Urinary bladder (tissue), 3 donors: ENCODE measurements at regions not wholly inside any gene's neighbourhood (a gene's known extent, or its start where the extent isn't known, plus 50 kb on each side); places are given as distances from the start of the nearest gene placed in this dataset.
"Not testable (repeated sequence)": the region's sequence is repeated elsewhere in the genome, so short reads cannot be mapped to it uniquely, and the experiment has no call there.

ENCODE experiments used
- DNase-seq: peaks from one replicate; pipeline ENCODE4 v3.0.0-alpha.2; 2015; ENCODE audit errors: extremely low spot score
- H3K27ac ChIP-seq: one replicate; pipeline ENCODE4 v1.5.1; 2013; ENCODE audit warnings: low read depth, mild to moderate bottlenecking, moderate library complexity
- H3K36me3 ChIP-seq: one replicate; pipeline ENCODE4 v1.6.1; 2013; ENCODE audit warnings: mild to moderate bottlenecking, moderate library complexity; ENCODE audit not compliant: insufficient read depth
- H3K4me1 ChIP-seq: one replicate; pipeline ENCODE4 v1.6.1; 2013; ENCODE audit warnings: mild to moderate bottlenecking, moderate library complexity; ENCODE audit not compliant: insufficient read depth
- H3K4me3 ChIP-seq: one replicate; pipeline ENCODE4 v1.5.1; 2013; ENCODE audit warnings: low read depth, low read length
- WGBS: extraction: QIAGEN DNeasy Blood & Tissue Kit; methylation state at CpG from one replicate; pipeline ENCODE4 v1.1.7; 2013; 5-methylcytosine and 5-hydroxymethylcytosine counted together
- donor health status: healthy with polysubstance abuse.
- donor health status: healthy.

GRCh38 chr4:164039482-164039881 is 545.0 kb downstream of the TMA16 start:
- no peak overlapping the region for H3K4me3 ChIP-seq
- WGBS: 48% methylated on average over 1 of the region's 1 CpG
- H3K27ac ChIP-seq: no peak overlapping the region
- no peaks in the 10 kb centered on the region for H3K4me1 ChIP-seq
- DNase-seq: no peak
- H3K36me3 ChIP-seq: no peaks in the 10 kb centered on the region

DNA sequence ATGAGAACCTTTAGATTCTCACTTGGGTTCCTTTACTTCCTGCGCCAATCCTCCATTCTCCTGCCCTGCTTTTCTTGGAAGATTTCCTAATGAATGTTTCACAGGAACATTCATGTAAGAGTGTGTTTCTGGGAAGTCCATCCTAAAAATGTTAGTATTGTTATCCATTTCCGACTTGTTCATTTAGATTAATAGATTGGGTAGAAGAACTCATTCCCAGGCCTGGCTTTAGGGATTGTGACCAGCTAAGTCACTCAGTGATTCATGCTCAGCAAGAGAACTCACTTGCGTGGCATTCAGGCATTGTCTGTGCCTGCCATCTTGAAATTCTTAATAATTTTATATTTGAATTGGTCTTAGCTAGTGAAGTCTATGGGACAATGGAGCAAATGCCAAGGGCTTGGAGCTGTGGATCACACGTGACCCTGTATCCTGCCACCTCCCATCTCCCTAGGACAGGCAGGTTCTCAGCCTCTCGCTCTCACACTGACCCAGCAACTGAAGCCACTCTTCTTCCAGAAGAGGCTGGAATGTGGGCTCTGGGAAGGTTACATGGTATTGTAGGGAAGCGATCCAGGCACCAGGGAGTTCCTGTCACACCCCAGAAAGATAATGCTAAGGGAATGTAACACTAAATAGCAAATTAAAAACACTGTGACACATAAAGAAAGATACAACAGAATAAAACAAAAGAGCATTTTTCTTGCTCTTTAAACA is 562.1 kb downstream of the TMA16 start:
- no peak overlapping the region for H3K4me3 ChIP-seq
- H3K27ac ChIP-seq: no peak overlapping the region
- H3K36me3 ChIP-seq: no peaks in the 10 kb centered on the region
- DNase-seq: no peak
- 84% methylated on average over 6 of the region's 6 CpGs for WGBS
- no peaks in the 10 kb centered on the region for H3K4me1 ChIP-seq

GRCh38 chr4:164058776-164059445 is 564.4 kb downstream of the TMA16 start:
- Histone ChIP-seq H3K27ac (no peak overlapping the region), H3K36me3 (no peaks in the 10 kb centered on the region), H3K4me1 (no peaks in the 10 kb centered on the region), H3K4me3 (no peak overlapping the region)
- DNase-seq: no peak
- 79% methylated on average over 5 of the region's 5 CpGs for WGBS

DNA sequence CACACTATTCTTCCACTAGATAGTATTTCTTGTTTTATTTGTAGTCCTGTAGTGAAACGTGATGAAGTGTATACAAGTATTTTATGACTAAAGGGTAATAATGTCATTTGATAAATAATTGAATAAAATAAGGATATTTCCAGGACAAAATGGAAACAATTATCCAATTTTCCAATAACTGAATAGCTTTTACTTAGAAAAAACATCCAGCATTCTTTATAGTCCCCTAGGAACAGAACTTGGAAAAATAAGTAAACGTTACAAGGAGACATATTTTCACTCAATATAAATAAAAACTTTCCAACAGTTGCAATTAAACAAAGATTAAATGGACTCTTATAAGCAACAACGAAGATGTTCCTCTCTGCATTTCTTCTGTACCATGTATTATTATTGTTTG is 566.0 kb downstream of the TMA16 start:
- H3K4me1 ChIP-seq: no peaks in the 10 kb centered on the region
- H3K27ac ChIP-seq: no peak overlapping the region
- no peak for DNase-seq
- no peaks in the 10 kb centered on the region for H3K36me3 ChIP-seq
- H3K4me3 ChIP-seq: no peak overlapping the region
- WGBS: 70% methylated on average over 3 of the region's 3 CpGs

DNA sequence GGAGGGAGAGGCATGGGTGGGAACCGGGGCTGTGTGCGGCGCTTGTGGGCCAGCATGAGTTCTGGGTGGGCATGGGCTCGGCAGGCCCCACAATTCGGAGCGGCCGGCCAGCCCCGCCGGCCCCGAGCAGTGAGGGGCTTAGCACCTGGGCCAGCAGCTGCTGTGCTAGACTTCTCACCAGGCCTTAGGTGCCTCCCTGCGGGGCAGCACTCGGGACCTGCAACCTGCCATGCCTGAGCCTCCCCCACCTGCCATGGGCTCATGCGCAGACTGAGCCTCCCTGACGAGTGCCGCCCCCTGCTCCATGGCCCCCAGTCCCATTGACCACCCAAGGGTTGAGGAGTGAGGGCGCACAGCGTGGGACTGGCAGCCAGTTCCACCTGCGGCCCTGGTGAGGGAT is 573.9 kb downstream of the TMA16 start:
- H3K36me3 ChIP-seq: no peaks in the 10 kb centered on the region
- 95% methylated on average over 18 of the region's 18 CpGs for WGBS
- H3K27ac ChIP-seq: no peak overlapping the region
- H3K4me3 ChIP-seq: no peak overlapping the region
- H3K4me1 ChIP-seq: no peaks in the 10 kb centered on the region
- no peak for DNase-seq

- Histone ChIP-seq H3K4me1 (no peaks in the 10 kb centered on the region), H3K4me3 (no peak overlapping the region), H3K27ac (no peak overlapping the region), H3K36me3 (no peaks in the 10 kb centered on the region)
- DNase-seq: no peak
- whole genome bisulfite sequencing: 79% methylated on average over 4 of the region's 4 CpGs
These were observed 576.1 kb downstream of the TMA16 start for GRCh38 chr4:164070625-164071024.

GRCh38 chr4:164081371-164081770 is 586.9 kb downstream of the TMA16 start:
- no peaks in the 10 kb centered on the region for H3K4me1 ChIP-seq
- no peak overlapping the region for H3K27ac ChIP-seq
- H3K36me3 ChIP-seq: no peaks in the 10 kb centered on the region
- no peak for DNase-seq
- H3K4me3 ChIP-seq: no peak overlapping the region
- 78% methylated on average over 1 of the region's 1 CpG for WGBS

GRCh38 chr4:164081801-164082200 is 587.3 kb downstream of the TMA16 start:
- no peaks in the 10 kb centered on the region for H3K4me1 ChIP-seq
- no peak overlapping the region for H3K27ac ChIP-seq
- H3K4me3 ChIP-seq: no peak overlapping the region
- H3K36me3 ChIP-seq: no peaks in the 10 kb centered on the region
- DNase-seq: no peak
- WGBS: 91% methylated on average over 2 of the region's 2 CpGs

GRCh38 chr4:164087733-164088132 is 593.2 kb downstream of the TMA16 start:
- no peaks in the 10 kb centered on the region for H3K36me3 ChIP-seq
- no peak overlapping the region for H3K27ac ChIP-seq
- H3K4me3 ChIP-seq: no peak overlapping the region
- WGBS: 72% methylated on average over 3 of the region's 3 CpGs
- no peaks in the 10 kb centered on the region for H3K4me1 ChIP-seq
- no peak for DNase-seq

- Histone ChIP-seq H3K4me1 (no peaks in the 10 kb centered on the region), H3K27ac (no peak overlapping the region), H3K4me3 (no peak overlapping the region), H3K36me3 (no peaks in the 10 kb centered on the region)
- DNase-seq: no peak
- WGBS: 83% methylated on average over 5 of the region's 5 CpGs
These were observed 601.0 kb downstream of the TMA16 start for GRCh38 chr4:164095313-164096110.

DNA sequence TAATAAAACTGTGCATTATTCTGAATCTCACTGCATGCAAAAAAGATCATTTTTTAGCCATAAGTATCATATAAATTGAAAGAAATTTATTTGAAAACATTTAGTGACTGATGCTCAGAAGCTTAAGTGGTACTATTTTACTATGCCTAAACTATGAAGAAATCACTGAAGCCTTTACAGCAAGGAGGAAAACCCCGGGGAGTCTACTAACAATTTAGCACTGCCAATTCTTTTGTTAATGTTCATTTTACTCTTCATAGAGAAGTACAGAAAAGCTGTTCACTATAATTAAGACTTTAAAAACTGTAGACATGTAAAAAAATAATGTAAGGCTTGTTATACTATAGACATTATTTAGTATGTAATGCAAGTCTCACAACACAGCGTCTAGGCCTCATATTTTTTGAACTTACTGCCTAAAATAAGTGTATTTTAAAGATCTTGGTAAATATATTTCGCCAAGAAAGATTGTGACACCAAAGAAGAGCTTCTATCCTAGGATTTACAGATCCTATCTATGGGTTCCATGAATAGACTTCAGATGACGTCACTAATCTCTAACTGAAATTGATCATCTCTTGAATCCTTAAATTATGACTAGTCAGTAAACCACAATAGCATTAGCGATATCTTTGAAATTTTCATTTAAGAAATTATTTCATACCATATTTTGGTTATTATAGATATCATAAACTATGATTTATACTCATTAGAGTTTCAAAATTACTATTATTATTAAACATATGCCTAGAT is 602.5 kb downstream of the TMA16 start:
- no peaks in the 10 kb centered on the region for H3K36me3 ChIP-seq
- H3K4me1 ChIP-seq: no peaks in the 10 kb centered on the region
- H3K4me3 ChIP-seq: no peak overlapping the region
- 80% methylated on average over 5 of the region's 5 CpGs for WGBS
- no peak for DNase-seq
- H3K27ac ChIP-seq: no peak overlapping the region

DNA sequence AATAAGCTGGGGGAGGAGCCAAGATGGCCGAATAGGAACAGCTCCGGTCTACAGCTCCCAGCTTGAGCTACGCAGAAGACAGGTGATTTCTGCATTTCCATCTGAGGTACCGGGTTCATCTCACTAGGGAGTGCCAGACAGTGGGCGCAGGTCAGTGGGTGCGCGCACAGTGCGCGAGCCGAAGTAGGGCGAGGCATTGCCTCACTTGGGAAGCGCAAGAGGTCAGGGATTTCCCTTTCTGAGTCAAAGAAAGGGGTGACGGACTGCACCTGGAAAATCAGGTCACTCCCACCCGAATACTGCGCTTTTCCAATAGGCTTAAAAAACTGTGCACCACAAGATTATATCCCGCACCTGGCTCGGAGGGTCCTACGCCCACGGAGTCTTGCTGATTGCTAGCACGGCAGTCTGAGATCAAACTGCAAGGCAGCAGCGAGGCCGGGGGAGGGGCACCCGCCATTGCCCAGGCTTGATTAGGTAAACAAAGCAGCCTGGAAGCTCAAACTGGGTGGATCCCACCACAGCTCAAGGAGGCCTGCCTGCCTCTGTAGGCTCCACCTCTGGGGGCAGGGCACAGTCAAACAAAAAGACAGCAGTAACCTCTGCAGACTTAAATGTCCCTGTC is 606.4 kb downstream of the TMA16 start:
- H3K27ac ChIP-seq, H3K4me1 ChIP-seq, H3K36me3 ChIP-seq, DNase-seq, H3K4me3 ChIP-seq: not testable (repeated sequence)
- 86% methylated on average over 21 of the region's 23 CpGs for WGBS

DNA sequence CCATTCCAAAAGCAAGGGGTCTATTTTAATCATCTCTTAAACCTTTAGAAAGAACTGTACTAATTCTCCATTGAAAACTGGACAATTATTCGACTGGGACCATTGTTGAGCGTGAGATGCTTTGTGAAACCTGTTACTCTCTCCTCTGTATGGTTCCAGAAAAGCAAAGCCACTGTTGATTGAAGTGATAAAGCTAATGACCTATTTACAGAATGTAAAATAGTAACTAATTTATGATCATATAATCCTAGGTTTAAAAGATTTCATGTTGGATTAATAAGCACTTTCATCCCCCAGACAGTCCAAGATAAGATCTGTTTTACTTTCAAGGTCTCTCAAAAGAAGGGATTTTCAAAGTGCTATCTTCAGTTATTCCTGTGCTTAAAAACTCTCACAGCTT is 614.5 kb downstream of the TMA16 start:
- 55% methylated on average over 2 of the region's 2 CpGs for WGBS
- H3K4me1 ChIP-seq: no peaks in the 10 kb centered on the region
- H3K27ac ChIP-seq: no peak overlapping the region
- no peak overlapping the region for H3K4me3 ChIP-seq
- DNase-seq: no peak
- no peaks in the 10 kb centered on the region for H3K36me3 ChIP-seq
